KMS-11 (cell line): ENCODE measurements at regions not wholly inside any gene's neighbourhood (a gene's known extent, or its start where the extent isn't known, plus 50 kb on each side); places are given as distances from the start of the nearest gene placed in this dataset.

ENCODE experiments used
- H2AFZ ChIP-seq: fragments of 200-600 bp; sonication (generic); 2 replicates; pipeline ENCODE4 v1.6.1; 2016; ENCODE audit warnings: antibody characterized with exemption, mixed run types, low read depth
- H3K27ac ChIP-seq: fragments of 200-600 bp; sonication (generic); 2 replicates; pipeline ENCODE4 v1.6.1; 2016; ENCODE audit warnings: mild to moderate bottlenecking, mixed run types
- H3K27me3 ChIP-seq: fragments of 200-600 bp; sonication (generic); 2 replicates; pipeline ENCODE4 v1.6.1; 2017; ENCODE audit warnings: mild to moderate bottlenecking, low read depth, mixed run types, moderate library complexity; ENCODE audit not compliant: insufficient read depth
- H3K36me3 ChIP-seq: fragments of 200-600 bp; sonication (generic); 2 replicates; pipeline ENCODE4 v1.6.1; 2017; ENCODE audit warnings: mild to moderate bottlenecking, mixed run types; ENCODE audit not compliant: insufficient read depth
- H3K4me1 ChIP-seq: fragments of 200-600 bp; sonication (generic); 2 replicates; pipeline ENCODE4 v1.6.1; 2016; ENCODE audit warnings: mild to moderate bottlenecking, low read depth, mixed run types; ENCODE audit not compliant: poor library complexity, severe bottlenecking
- H3K4me2 ChIP-seq: fragments of 200-600 bp; sonication (generic); 2 replicates; pipeline ENCODE4 v1.7.0; 2016; ENCODE audit warnings: mild to moderate bottlenecking, mixed run types
- H3K4me3 ChIP-seq: fragments of 200-600 bp; sonication (generic); IDR thresholded peaks from 2 replicates; pipeline ENCODE4 v1.6.1; 2017; ENCODE audit warnings: low read depth, low read length, mixed read lengths; ENCODE audit not compliant: insufficient read depth
- H3K79me2 ChIP-seq: fragments of 200-600 bp; sonication (generic); 2 replicates; pipeline ENCODE4 v1.6.1; 2016; ENCODE audit warnings: low read depth, mixed run types; ENCODE audit not compliant: insufficient read depth
- H3K9ac ChIP-seq: fragments of 200-600 bp; sonication (generic); 2 replicates; pipeline ENCODE4 v1.6.1; 2016; ENCODE audit warnings: mild to moderate bottlenecking, mixed run types
- H4K20me1 ChIP-seq: fragments of 200-600 bp; sonication (generic); 2 replicates; pipeline ENCODE4 v1.6.1; 2016; ENCODE audit warnings: mild to moderate bottlenecking, mixed run types; ENCODE audit not compliant: insufficient read depth
- CTCF ChIP-seq: fragments of 200-600 bp; sonication (generic); conservative IDR thresholded peaks from 2 replicates; pipeline ENCODE4 v1.6.1; 2017; ENCODE audit warnings: low read depth, mild to moderate bottlenecking, antibody characterized with exemption, low read length, moderate library complexity, mixed read lengths

DNA sequence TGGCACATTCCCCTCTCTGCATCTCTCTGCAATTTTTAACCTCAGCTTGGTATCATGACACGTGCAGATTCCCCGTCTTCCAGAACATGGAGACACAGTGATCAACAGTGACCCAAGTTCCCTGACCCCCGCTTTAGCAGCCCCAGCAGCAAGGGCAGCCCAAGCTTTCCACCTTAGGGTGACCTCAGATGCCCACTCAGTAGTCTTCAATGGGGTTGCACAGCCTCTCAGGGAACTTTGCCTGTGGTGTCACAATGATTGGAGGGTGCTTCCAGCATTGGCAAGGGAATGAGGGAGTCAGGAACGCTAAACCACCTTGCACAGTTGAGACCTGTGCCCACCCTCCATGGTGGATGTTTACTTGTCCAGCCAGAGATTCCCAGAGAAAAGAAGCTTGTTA is 287.1 kb upstream of the CDH4 start:
- Histone ChIP-seq H3K36me3 (no peaks in the 10 kb centered on the region), H3K4me3 (no peak overlapping the region), H3K9ac (no peak overlapping the region), H3K27me3 (no peaks in the 10 kb centered on the region), H4K20me1 (no peaks in the 10 kb centered on the region), H3K27ac (no peak overlapping the region), H3K79me2 (no peaks in the 10 kb centered on the region), H3K4me2 (no peak overlapping the region), H2AFZ (no peak overlapping the region), H3K4me1 (peaks cover 66% of the 10 kb centered on the region)
- TF ChIP-seq CTCF = no peak

DNA sequence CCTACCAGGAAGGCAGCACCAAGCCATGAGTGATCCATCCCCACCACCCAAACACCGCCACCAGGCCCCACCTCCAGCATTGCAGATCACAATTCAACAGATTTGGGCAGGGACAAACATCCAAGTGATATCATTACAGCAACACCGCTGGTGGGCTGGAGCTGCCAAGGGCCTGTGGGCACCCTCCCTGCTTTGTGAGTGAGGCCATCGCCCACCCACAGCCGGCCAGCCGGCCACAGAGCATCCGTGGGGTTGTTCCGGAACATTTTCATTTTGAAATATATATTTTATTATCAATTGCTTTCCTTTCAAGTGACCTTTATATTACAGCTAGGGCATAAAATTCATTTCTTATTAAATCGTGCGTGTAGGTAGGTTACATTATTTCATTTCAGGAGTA is 286.0 kb upstream of the CDH4 start:
- no peaks in the 10 kb centered on the region for H3K79me2 ChIP-seq
- H3K27ac ChIP-seq = no peak overlapping the region
- H3K4me1 ChIP-seq = peaks cover 71% of the 10 kb centered on the region
- H3K36me3 ChIP-seq = no peaks in the 10 kb centered on the region
- H3K27me3 ChIP-seq = no peaks in the 10 kb centered on the region
- H3K4me2 ChIP-seq = no peak overlapping the region
- no peak overlapping the region for H2AFZ ChIP-seq
- no peak overlapping the region for H3K9ac ChIP-seq
- H3K4me3 ChIP-seq = no peak overlapping the region
- TF ChIP-seq CTCF = no peak
- H4K20me1 ChIP-seq = no peaks in the 10 kb centered on the region

DNA sequence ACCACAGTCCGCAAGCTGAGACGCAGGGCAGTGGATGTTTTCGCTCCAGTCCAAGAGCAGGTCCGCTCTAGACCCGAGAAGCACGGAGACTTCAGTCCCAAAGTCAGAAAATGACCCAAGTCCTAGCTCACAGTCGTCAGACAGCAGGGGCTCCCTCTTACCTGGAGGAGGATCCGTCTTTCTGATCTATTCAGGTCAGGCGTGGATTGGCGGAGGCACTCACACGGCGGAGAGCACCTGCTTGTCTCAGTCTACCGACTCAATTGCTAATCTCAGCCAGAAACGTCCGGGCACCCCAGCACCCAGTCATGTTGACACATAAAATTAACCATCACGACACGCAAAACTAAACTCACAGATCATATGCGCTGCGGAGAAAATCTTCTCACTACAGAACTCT is 285.3 kb upstream of the CDH4 start:
- Histone ChIP-seq H2AFZ (no peak overlapping the region), H3K27me3 (no peaks in the 10 kb centered on the region), H3K4me2 (no peak overlapping the region), H3K9ac (no peak overlapping the region), H3K4me3 (no peak overlapping the region), H4K20me1 (no peaks in the 10 kb centered on the region), H3K79me2 (no peaks in the 10 kb centered on the region), H3K36me3 (no peaks in the 10 kb centered on the region), H3K27ac (no peak overlapping the region), H3K4me1 (peaks cover 69% of the 10 kb centered on the region)
- no peak for TF ChIP-seq CTCF

GRCh38 chr20:60967431-60968316 is 284.4 kb upstream of the CDH4 start:
- no peak overlapping the region for H2AFZ ChIP-seq
- H3K27ac ChIP-seq = no peak overlapping the region
- no peak overlapping the region for H3K4me2 ChIP-seq
- no peak for TF ChIP-seq CTCF
- H3K79me2 ChIP-seq = no peaks in the 10 kb centered on the region
- H3K4me1 ChIP-seq = peaks cover 60% of the 10 kb centered on the region
- no peaks in the 10 kb centered on the region for H3K27me3 ChIP-seq
- no peaks in the 10 kb centered on the region for H4K20me1 ChIP-seq
- H3K36me3 ChIP-seq = no peaks in the 10 kb centered on the region
- no peak overlapping the region for H3K9ac ChIP-seq
- H3K4me3 ChIP-seq = no peak overlapping the region
